Uterus (tissue), 3 donors: ENCODE measurements at regions not wholly inside any gene's neighbourhood (a gene's known extent, or its start where the extent isn't known, plus 50 kb on each side); places are given as distances from the start of the nearest gene placed in this dataset.

Experiments used
- DNase-seq, 2 donors: peaks; one replicate each; pipeline ENCODE4 v3.0.0-alpha.2; 2019 to 2020
- H3K27ac ChIP-seq, 2 donors: fragments of 200-600 bp; sonication (generic); 1 replicate in 1 of 2; 2 replicates in 1 of 2; pipeline ENCODE4 v1.5.1; 2016 to 2018
- H3K27me3 ChIP-seq, 2 donors: fragments of 200-600 bp; sonication (generic); one replicate each; pipeline ENCODE4 v1.5.1; 2018 to 2019; ENCODE audit warnings: control low read depth in 1 of 2
- H3K36me3 ChIP-seq, 2 donors: fragments of 200-600 bp; sonication (generic); one replicate each; pipeline ENCODE4 v1.5.1; 2019; ENCODE audit warnings: control low read depth in 1 of 2
- H3K4me1 ChIP-seq, 2 donors: fragments of 200-600 bp; sonication (generic); one replicate each; pipeline ENCODE4 v1.5.1; 2018 to 2019; ENCODE audit warnings: control low read depth in 1 of 2
- H3K4me3 ChIP-seq, 2 donors: fragments of 200-600 bp; sonication (generic); 1 replicate in 1 of 2; 2 replicates in 1 of 2; pipeline ENCODE4 v1.5.1; 2018 to 2019; ENCODE audit warnings: mild to moderate bottlenecking in 1 of 2
- H3K9me3 ChIP-seq, 2 donors: fragments of 200-600 bp; sonication (generic); one replicate each; pipeline ENCODE4 v1.5.1; 2019; ENCODE audit warnings: control low read depth in 1 of 2
- CTCF ChIP-seq, 4 experiments: fragments of 200-600 bp in 2 of 4; fragments of 450-650 bp in 2 of 4; sonication (generic) in 2 of 4; IDR thresholded peaks; one replicate each; pipeline ENCODE4 v1.5.1; 2016 to 2019; ENCODE audit warnings: antibody characterized with exemption in 4 of 4, mild to moderate bottlenecking in 2 of 4, moderate library complexity in 1 of 4
- POLR2A ChIP-seq, 2 donors: fragments of 450-650 bp; IDR thresholded peaks; one replicate each; pipeline ENCODE4 v1.6.1; 2016; ENCODE audit warnings: antibody characterized with exemption in 2 of 2, mild to moderate bottlenecking in 1 of 2, moderate library complexity in 1 of 2
- intact Hi-C: fragments of 100-400 bp; cut with DNase I; formaldehyde crosslinking; loops from one replicate; pipeline ENCODE4 v1.15.1; 2023; ENCODE audit warnings: low total_unique reads
- donor health status: DM: yes; HTN: yes; CAD: no.

GRCh38 chr4:122234686-122235085 is 82.6 kb downstream of the BLTP1 start:
- Histone ChIP-seq H3K36me3 (no peaks in the 10 kb centered on the region), H3K9me3 (no peaks in the 10 kb centered on the region), H3K4me3 (no peak overlapping the region), H3K27me3 (no peaks in the 10 kb centered on the region), H3K4me1 (no peaks in the 10 kb centered on the region), H3K27ac (no peak overlapping the region)
- intact Hi-C loops = no loop called here
- TF ChIP-seq POLR2A (IDR thresholded peaks at IDR 0.05) = no peak
- no peak for TF ChIP-seq CTCF (IDR thresholded peaks at IDR 0.05)
- DNase-seq = no peak

GRCh38 chr4:122243785-122244184 is 91.7 kb downstream of the BLTP1 start:
- Histone ChIP-seq H3K27ac (no peak overlapping the region), H3K27me3 (no peaks in the 10 kb centered on the region), H3K9me3 (no peaks in the 10 kb centered on the region), H3K4me3 (no peak overlapping the region), H3K36me3 (no peaks in the 10 kb centered on the region), H3K4me1 (no peaks in the 10 kb centered on the region)
- intact Hi-C loops = no loop called here
- no peak for DNase-seq
- TF ChIP-seq CTCF (IDR thresholded peaks at IDR 0.05) = no peak
- no peak for TF ChIP-seq POLR2A (IDR thresholded peaks at IDR 0.05)

DNA sequence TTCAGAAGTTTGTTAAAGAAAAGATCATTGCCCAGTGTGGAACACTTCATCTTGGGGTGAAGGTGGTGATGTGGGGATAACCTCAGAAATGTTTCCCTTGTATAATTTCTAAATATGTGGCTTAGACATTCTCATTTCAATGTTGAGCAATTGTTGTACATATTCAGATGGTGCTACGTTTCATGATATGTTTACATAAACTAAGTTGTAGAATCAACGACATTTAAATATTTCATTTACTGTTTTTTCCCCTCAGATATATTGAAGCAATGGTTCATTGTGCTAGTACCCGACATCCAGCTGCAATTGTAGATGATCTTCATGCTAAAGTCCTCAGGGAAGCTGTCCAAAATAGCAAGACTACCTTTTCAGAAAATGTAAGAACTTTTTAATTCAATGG is 92.6 kb downstream of the BLTP1 start:
- Histone ChIP-seq H3K36me3 (no peaks in the 10 kb centered on the region), H3K27me3 (no peaks in the 10 kb centered on the region), H3K4me1 (no peaks in the 10 kb centered on the region), H3K9me3 (no peaks in the 10 kb centered on the region), H3K27ac (no peak overlapping the region), H3K4me3 (no peak overlapping the region)
- no peak for DNase-seq
- TF ChIP-seq CTCF (IDR thresholded peaks at IDR 0.05) (no peak), POLR2A (IDR thresholded peaks at IDR 0.05) (no peak)
- intact Hi-C loops = no loop called here

- H3K36me3 ChIP-seq = no peaks in the 10 kb centered on the region
- H3K4me1 ChIP-seq = no peaks in the 10 kb centered on the region
- TF ChIP-seq CTCF (IDR thresholded peaks at IDR 0.05) = no peak
- no peak for TF ChIP-seq POLR2A (IDR thresholded peaks at IDR 0.05)
- no peak overlapping the region for H3K27ac ChIP-seq
- no peaks in the 10 kb centered on the region for H3K27me3 ChIP-seq
- H3K9me3 ChIP-seq = no peaks in the 10 kb centered on the region
- no peak overlapping the region for H3K4me3 ChIP-seq
- intact Hi-C loops = no loop called here
- no peak for DNase-seq
Measured at GRCh38 chr4:122246551-122246950, 94.4 kb downstream of the BLTP1 start.

- H3K27me3 ChIP-seq = no peaks in the 10 kb centered on the region
- no peaks in the 10 kb centered on the region for H3K4me1 ChIP-seq
- H3K36me3 ChIP-seq = no peaks in the 10 kb centered on the region
- H3K4me3 ChIP-seq = no peak overlapping the region
- no peak overlapping the region for H3K27ac ChIP-seq
- no peak for TF ChIP-seq CTCF (IDR thresholded peaks at IDR 0.05)
- TF ChIP-seq POLR2A (IDR thresholded peaks at IDR 0.05) = no peak
- intact Hi-C loops = no loop called here
- no peak for DNase-seq
- no peaks in the 10 kb centered on the region for H3K9me3 ChIP-seq
Measured at GRCh38 chr4:122249357-122249756, 97.2 kb downstream of the BLTP1 start.
